AG04449 (cell line): ENCODE measurements at regions not wholly inside any gene's neighbourhood (a gene's known extent, or its start where the extent isn't known, plus 50 kb on each side); places are given as distances from the start of the nearest gene placed in this dataset.

Experiments used
- CTCF ChIA-PET: fragments of 350-600 bp; formaldehyde crosslinking; extraction: SDS; loops from one replicate; lab custom pipeline; 2021; ENCODE audit warnings: antibody characterized with exemption; lab: Yijun Ruan, JAX
- POLR2A ChIA-PET: fragments of 400-600, 350-600 bp; formaldehyde crosslinking; extraction: SDS; loops from one replicate; lab custom pipeline; 2020; ENCODE audit warnings: antibody characterized with exemption, inconsistent platforms; lab: Yijun Ruan, JAX
- DNase-seq: peaks from one replicate; pipeline ENCODE4 v3.0.0-alpha.2; 2010; ENCODE audit warnings: low read depth, low spot score
- H3K4me3 ChIP-seq: 2 replicates; pipeline ENCODE4 v1.5.1; 2011; ENCODE audit warnings: low read depth, mild to moderate bottlenecking, control low read depth, low read length
- TF ChIP-seq, protein P1 (sequence below): IDR thresholded peaks from one replicate; pipeline ENCODE4 v1.5.1; 2011; ENCODE audit warnings: mild to moderate bottlenecking, moderate library complexity, low read length, control low read depth, inconsistent platforms; ENCODE audit not compliant: insufficient read depth; ENCODE audit errors: missing control alignments

DNA sequence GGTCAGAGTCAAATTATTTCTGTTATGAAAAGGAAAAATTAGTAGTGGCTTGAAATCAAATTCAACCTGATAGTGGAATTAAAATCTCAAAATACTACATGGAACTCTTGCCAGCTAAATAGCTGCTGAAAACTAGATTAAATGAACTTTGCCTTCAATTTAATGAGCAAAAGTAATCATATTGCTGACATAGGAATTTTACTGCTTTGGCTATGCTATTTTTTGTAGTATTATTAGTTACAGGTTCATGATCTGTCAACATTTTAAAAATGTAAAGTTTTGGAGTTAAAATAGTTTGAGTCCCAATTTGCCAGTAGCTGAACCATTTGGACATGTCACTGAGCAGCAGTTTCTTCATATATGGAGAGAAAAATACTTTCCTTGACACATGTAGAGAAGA, 81.4 kb downstream of the RERGL start:
- ChIA-PET POLR2A (no interaction called here), CTCF (interaction anchor here (0.7 to 1.1 kb wide), 2 partner anchors 15 to 17 kb away, joined by 3 read pairs; no protein-coding TSS in a partner anchor)
- H3K4me3 ChIP-seq: no peak overlapping the region
- DNase-seq: no peak
- TF ChIP-seq, protein P1, sequence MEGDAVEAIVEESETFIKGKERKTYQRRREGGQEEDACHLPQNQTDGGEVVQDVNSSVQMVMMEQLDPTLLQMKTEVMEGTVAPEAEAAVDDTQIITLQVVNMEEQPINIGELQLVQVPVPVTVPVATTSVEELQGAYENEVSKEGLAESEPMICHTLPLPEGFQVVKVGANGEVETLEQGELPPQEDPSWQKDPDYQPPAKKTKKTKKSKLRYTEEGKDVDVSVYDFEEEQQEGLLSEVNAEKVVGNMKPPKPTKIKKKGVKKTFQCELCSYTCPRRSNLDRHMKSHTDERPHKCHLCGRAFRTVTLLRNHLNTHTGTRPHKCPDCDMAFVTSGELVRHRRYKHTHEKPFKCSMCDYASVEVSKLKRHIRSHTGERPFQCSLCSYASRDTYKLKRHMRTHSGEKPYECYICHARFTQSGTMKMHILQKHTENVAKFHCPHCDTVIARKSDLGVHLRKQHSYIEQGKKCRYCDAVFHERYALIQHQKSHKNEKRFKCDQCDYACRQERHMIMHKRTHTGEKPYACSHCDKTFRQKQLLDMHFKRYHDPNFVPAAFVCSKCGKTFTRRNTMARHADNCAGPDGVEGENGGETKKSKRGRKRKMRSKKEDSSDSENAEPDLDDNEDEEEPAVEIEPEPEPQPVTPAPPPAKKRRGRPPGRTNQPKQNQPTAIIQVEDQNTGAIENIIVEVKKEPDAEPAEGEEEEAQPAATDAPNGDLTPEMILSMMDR: no peak

DNA sequence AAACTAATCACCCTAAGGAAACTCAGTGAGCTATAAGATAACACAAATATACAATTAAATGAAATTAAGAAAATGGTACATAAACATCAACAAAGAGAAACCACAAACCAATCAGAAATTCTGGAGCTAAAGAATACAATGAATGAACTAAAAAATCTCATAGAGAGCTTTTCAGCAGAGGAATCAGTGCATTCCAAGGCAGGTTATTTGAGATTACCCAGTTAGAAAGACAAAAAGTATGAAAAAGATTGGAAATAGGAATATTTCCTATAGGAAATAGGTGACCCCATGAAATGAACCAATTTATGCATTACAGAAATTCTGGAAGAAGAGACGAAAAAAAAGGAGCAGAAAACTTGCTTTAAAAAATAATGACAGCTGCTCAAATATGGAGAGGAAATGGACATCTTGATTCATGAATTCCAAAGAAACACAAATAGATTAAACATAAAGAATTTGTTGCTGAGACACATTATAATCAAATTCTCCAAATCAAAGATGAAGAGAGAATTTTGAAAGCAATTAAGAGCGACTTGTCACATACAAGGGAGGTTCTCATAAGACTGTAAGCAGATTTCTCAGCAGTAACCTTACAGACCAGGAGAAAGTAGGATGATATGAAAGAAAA, 90.7 kb downstream of the RERGL start:
- H3K4me3 ChIP-seq: no peak overlapping the region
- no peak for DNase-seq
- CTCF ChIA-PET: no interaction called here
- TF ChIP-seq, protein P1: no peak
- POLR2A ChIA-PET: no interaction called here

DNA sequence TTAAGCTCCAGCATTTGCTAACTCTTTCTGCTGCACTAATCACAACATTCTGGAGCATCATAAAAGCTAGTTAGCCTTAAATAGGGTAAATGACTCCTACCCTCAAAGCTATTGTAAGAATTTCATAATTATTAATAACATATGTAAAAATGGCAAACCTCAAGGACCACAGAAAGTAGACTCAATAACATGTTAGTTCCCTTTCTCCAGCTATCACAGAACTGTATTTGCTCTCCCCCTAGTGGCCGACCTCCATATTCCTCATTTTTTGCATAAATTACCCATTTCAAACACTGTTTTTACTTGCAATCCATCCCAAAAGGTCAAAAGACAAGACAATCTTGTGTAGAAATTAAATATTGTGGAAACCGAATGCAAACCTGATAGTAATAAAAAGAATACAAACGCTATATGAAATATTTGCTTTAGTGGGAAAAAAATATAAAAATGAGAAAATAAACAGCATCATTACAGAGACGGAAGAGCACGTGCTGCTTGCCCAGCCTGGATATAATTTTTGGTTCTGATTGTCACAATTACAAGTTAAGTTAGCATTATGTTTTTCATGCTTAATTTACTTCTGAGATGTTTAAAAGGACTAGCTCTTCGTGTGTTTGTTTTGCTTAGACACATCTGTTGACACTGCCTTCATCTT, 97.9 kb downstream of the RERGL start:
- CTCF ChIA-PET: interaction anchor here (0.7 to 2.4 kb wide), 15 partner anchors 10 to 1916 kb away, joined by 3 to 21 read pairs (median 3); no protein-coding TSS in a partner anchor
- TF ChIP-seq, protein P1: peak; percentile 66
- no peak overlapping the region for H3K4me3 ChIP-seq
- POLR2A ChIA-PET: no interaction called here
- DNase-seq: peak; percentile 12

DNA sequence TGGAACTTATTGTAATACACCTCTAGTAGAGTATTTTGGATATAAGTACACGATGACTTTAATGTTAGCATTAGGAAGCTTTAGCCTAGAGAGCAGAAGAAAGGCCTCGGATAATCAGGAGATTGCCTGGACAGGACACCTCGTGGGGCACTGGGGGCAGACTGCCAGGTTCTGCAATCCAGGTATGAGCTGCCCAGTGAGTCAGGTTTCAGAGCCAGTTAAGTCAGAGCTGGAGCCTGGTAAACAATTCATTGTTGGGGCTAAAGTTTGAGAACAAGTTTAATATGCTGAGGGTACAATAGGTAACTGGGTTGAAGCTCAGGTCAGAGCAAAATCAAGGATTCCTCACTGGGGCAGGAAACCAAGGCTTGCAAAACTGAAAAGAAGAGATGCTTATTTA, 107.4 kb downstream of the RERGL start:
- TF ChIP-seq, protein P1: no peak
- CTCF ChIA-PET: interaction anchor here (3.3 kb wide), 1 partner anchor 9 kb away, joined by 21 read pairs; no protein-coding TSS in a partner anchor
- POLR2A ChIA-PET: no interaction called here
- no peak for DNase-seq
- H3K4me3 ChIP-seq: no peak overlapping the region

DNA sequence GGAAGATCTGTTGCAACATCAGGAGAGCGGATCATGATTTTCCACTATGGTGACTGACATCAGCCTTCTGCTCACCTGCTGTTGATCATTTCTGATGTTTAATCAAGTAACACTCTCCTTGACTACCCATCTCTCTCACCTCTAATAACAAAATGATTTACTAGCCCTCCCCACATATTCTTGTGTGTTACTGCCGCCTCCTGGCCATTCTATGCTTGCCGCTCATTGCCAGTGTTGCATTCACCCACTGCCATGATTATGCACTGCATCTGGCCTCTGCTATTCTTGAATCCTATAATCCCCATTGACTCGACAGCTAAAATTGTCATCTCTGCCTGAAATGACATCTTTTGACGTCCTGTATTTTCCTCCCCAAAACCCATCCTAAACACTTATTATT, 113.8 kb downstream of the RERGL start:
- no peak for DNase-seq
- CTCF ChIA-PET: no interaction called here
- no peak overlapping the region for H3K4me3 ChIP-seq
- TF ChIP-seq, protein P1: peak; percentile 6
- POLR2A ChIA-PET: no interaction called here

DNA sequence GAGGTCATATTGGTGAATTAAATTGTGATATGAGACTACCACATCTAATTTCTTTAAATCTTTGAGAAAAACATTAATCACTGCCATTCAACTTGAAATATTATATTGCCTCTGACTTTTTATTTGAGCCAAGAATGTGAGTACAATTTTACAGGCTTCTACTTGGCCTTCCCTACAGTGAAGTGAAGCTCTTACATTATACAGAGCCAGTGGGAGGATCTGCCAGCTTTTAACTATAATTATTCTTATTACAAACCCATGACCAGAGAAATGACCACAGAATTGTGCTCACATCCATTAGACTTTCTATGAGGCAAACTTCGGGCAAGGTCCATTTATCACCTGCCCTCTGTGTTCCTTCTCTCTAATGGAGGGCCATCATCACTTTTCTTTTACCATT, 114.2 kb downstream of the RERGL start:
- TF ChIP-seq, protein P1: no peak
- ChIA-PET CTCF (no interaction called here), POLR2A (no interaction called here)
- H3K4me3 ChIP-seq: no peak overlapping the region
- DNase-seq: no peak
